ENCODE measurements at regions not wholly inside any gene's neighbourhood (a gene's known extent, or its start where the extent isn't known, plus 50 kb on each side); places are given as distances from the start of the nearest gene placed in this dataset.

DNA sequence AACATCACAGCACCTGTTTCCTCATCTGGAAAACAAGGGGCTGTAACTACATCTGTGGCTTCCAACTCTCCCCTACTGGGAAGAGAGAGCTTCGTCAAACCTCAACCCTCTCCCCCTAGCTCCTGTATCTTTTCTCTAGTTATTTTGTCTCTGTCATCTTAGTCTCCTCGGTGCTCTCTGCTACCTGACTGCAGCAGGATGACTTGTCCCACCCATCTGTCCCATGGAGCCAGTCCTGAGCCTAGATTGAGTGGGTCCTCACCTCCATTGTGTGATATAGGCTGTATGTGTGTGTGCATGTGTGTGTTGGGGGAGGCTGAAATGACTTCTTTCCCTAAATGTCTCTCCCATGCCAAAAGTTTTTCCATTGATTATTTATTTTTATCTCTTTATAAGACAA is 177.3 kb downstream of the EMP1 start:
- in situ Hi-C loops (cut with MboI; ENCODE audit: low pct_unique_long_range_greater_than_20kb, low sequenced_read_pairs, unreplicated experiment): no loop called here
- DNase-seq (ENCODE audit: low spot score): no peak

GRCh38 chr12:13373131-13373530 is 176.6 kb downstream of the EMP1 start:
- in situ Hi-C loops (cut with MboI; ENCODE audit: low pct_unique_long_range_greater_than_20kb, low sequenced_read_pairs, unreplicated experiment): no loop called here
- DNase-seq (ENCODE audit: low spot score): no peak
- no peak for TF ChIP-seq CTCF (IDR thresholded peaks at IDR 0.05; ENCODE audit: extremely low read depth, insufficient read depth, missing control alignments)

More for the DNA sequence above, 177.3 kb downstream of the EMP1 start:
- TF ChIP-seq CTCF (IDR thresholded peaks at IDR 0.05; ENCODE audit: extremely low read depth, insufficient read depth, missing control alignments): no peak

GRCh38 chr12:13372386-13372785 is 175.9 kb downstream of the EMP1 start:
- no peak for DNase-seq (ENCODE audit: low spot score)
- TF ChIP-seq CTCF (IDR thresholded peaks at IDR 0.05; ENCODE audit: extremely low read depth, insufficient read depth, missing control alignments): no peak
- in situ Hi-C loops (cut with MboI; ENCODE audit: low pct_unique_long_range_greater_than_20kb, low sequenced_read_pairs, unreplicated experiment): no loop called here

GRCh38 chr12:13371797-13372196 is 175.3 kb downstream of the EMP1 start:
- no peak for DNase-seq (ENCODE audit: low spot score)
- TF ChIP-seq CTCF (IDR thresholded peaks at IDR 0.05; ENCODE audit: extremely low read depth, insufficient read depth, missing control alignments): no peak
- in situ Hi-C loops (cut with MboI; ENCODE audit: low pct_unique_long_range_greater_than_20kb, low sequenced_read_pairs, unreplicated experiment): no loop called here

GRCh38 chr12:13371367-13371766 is 174.8 kb downstream of the EMP1 start:
- no peak for TF ChIP-seq CTCF (IDR thresholded peaks at IDR 0.05; ENCODE audit: extremely low read depth, insufficient read depth, missing control alignments)
- no peak for DNase-seq (ENCODE audit: low spot score)
- in situ Hi-C loops (cut with MboI; ENCODE audit: low pct_unique_long_range_greater_than_20kb, low sequenced_read_pairs, unreplicated experiment): no loop called here

DNA sequence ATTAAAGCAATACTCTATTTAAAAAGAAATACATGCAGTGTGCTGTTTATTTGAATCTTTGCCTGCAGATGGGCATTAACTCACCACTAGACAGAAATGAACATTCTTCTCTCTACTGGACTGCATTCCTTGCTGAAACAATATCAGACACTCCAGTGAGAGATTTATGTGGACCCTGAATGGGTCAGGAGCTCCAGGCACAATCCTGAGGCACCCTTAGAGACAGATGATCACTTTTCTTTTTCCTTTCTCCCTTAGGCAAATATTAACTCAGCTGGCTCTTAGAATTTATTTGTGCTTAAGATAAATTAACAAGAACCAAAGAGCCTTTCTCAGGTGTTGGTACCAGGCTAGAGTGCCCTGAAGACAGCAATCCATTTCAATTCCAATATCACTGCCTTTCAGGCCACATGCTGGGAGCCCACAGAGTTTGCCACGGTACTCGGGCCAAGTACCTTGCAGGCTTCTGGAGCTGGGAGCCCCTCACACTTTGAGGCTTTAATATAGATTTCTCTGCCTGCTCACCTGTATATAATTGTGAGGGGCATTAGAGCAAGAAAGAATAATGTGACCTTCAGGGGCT is 173.0 kb downstream of the EMP1 start:
- in situ Hi-C loops (cut with MboI; ENCODE audit: low pct_unique_long_range_greater_than_20kb, low sequenced_read_pairs, unreplicated experiment): no loop called here
- TF ChIP-seq CTCF (IDR thresholded peaks at IDR 0.05; ENCODE audit: extremely low read depth, insufficient read depth, missing control alignments): no peak
- DNase-seq (ENCODE audit: low spot score): no peak

- no peak for DNase-seq (ENCODE audit: low spot score)
- TF ChIP-seq CTCF (IDR thresholded peaks at IDR 0.05; ENCODE audit: extremely low read depth, insufficient read depth, missing control alignments): no peak
- in situ Hi-C loops (cut with MboI; ENCODE audit: low pct_unique_long_range_greater_than_20kb, low sequenced_read_pairs, unreplicated experiment): no loop called here
Measured at GRCh38 chr12:13368971-13369370, 172.4 kb downstream of the EMP1 start.

All from GM13977 (cell line).